ENCODE measurements at regions not wholly inside any gene's neighbourhood (a gene's known extent, or its start where the extent isn't known, plus 50 kb on each side); places are given as distances from the start of the nearest gene placed in this dataset.

GRCh38 chr1:55301912-55302311 lies 86.7 kb upstream of the USP24 start (continued):
- TF ChIP-seq, protein P1, sequence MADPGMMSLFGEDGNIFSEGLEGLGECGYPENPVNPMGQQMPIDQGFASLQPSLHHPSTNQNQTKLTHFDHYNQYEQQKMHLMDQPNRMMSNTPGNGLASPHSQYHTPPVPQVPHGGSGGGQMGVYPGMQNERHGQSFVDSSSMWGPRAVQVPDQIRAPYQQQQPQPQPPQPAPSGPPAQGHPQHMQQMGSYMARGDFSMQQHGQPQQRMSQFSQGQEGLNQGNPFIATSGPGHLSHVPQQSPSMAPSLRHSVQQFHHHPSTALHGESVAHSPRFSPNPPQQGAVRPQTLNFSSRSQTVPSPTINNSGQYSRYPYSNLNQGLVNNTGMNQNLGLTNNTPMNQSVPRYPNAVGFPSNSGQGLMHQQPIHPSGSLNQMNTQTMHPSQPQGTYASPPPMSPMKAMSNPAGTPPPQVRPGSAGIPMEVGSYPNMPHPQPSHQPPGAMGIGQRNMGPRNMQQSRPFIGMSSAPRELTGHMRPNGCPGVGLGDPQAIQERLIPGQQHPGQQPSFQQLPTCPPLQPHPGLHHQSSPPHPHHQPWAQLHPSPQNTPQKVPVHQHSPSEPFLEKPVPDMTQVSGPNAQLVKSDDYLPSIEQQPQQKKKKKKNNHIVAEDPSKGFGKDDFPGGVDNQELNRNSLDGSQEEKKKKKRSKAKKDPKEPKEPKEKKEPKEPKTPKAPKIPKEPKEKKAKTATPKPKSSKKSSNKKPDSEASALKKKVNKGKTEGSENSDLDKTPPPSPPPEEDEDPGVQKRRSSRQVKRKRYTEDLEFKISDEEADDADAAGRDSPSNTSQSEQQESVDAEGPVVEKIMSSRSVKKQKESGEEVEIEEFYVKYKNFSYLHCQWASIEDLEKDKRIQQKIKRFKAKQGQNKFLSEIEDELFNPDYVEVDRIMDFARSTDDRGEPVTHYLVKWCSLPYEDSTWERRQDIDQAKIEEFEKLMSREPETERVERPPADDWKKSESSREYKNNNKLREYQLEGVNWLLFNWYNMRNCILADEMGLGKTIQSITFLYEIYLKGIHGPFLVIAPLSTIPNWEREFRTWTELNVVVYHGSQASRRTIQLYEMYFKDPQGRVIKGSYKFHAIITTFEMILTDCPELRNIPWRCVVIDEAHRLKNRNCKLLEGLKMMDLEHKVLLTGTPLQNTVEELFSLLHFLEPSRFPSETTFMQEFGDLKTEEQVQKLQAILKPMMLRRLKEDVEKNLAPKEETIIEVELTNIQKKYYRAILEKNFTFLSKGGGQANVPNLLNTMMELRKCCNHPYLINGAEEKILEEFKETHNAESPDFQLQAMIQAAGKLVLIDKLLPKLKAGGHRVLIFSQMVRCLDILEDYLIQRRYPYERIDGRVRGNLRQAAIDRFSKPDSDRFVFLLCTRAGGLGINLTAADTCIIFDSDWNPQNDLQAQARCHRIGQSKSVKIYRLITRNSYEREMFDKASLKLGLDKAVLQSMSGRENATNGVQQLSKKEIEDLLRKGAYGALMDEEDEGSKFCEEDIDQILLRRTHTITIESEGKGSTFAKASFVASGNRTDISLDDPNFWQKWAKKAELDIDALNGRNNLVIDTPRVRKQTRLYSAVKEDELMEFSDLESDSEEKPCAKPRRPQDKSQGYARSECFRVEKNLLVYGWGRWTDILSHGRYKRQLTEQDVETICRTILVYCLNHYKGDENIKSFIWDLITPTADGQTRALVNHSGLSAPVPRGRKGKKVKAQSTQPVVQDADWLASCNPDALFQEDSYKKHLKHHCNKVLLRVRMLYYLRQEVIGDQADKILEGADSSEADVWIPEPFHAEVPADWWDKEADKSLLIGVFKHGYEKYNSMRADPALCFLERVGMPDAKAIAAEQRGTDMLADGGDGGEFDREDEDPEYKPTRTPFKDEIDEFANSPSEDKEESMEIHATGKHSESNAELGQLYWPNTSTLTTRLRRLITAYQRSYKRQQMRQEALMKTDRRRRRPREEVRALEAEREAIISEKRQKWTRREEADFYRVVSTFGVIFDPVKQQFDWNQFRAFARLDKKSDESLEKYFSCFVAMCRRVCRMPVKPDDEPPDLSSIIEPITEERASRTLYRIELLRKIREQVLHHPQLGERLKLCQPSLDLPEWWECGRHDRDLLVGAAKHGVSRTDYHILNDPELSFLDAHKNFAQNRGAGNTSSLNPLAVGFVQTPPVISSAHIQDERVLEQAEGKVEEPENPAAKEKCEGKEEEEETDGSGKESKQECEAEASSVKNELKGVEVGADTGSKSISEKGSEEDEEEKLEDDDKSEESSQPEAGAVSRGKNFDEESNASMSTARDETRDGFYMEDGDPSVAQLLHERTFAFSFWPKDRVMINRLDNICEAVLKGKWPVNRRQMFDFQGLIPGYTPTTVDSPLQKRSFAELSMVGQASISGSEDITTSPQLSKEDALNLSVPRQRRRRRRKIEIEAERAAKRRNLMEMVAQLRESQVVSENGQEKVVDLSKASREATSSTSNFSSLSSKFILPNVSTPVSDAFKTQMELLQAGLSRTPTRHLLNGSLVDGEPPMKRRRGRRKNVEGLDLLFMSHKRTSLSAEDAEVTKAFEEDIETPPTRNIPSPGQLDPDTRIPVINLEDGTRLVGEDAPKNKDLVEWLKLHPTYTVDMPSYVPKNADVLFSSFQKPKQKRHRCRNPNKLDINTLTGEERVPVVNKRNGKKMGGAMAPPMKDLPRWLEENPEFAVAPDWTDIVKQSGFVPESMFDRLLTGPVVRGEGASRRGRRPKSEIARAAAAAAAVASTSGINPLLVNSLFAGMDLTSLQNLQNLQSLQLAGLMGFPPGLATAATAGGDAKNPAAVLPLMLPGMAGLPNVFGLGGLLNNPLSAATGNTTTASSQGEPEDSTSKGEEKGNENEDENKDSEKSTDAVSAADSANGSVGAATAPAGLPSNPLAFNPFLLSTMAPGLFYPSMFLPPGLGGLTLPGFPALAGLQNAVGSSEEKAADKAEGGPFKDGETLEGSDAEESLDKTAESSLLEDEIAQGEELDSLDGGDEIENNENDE (IDR thresholded peaks at IDR 0.05; ENCODE audit: insufficient replicate concordance, low read length) = no peak
